WTC11 (cell line): ENCODE measurements at regions not wholly inside any gene's neighbourhood (a gene's known extent, or its start where the extent isn't known, plus 50 kb on each side); places are given as distances from the start of the nearest gene placed in this dataset.

Source experiments
- ATAC-seq: fragments of 200-7000 bp; cut with Tn5 transposase; 2 replicates; pipeline ENCODE4 v1.10.0; 2021; ENCODE audit warnings: mild to moderate bottlenecking, moderate library complexity
- CTCF ChIA-PET: fragments of 300-600 bp; sonication (Branson Sonifier 250); formaldehyde crosslinking; loops from one replicate; lab custom pipeline; 2021; ENCODE audit warnings: antibody characterized with exemption; lab: Charles Lee
- POLR2A ChIA-PET: fragments of 350-600 bp; sonication (Branson Sonifier 250); formaldehyde crosslinking; loops from one replicate; lab custom pipeline; 2021; ENCODE audit warnings: antibody characterized with exemption; lab: Charles Lee
- DNase-seq: peaks from one replicate; pipeline ENCODE4 v3.0.0; 2021; ENCODE audit warnings: low spot score
- H3K27ac Mint-ChIP-seq: 2 replicates; pipeline ENCODE4 v1.8.0; 2021; ENCODE audit warnings: mixed read lengths
- H3K27me3 Mint-ChIP-seq: 2 replicates; pipeline ENCODE4 v1.8.0; 2021; ENCODE audit warnings: low read depth, mild to moderate bottlenecking, moderate library complexity, mixed read lengths
- H3K36me3 Mint-ChIP-seq: 2 replicates; pipeline ENCODE4 v1.8.0; 2021; ENCODE audit warnings: mixed read lengths
- H3K4me1 Mint-ChIP-seq: 2 replicates; pipeline ENCODE4 v1.8.0; 2022; ENCODE audit warnings: mixed read lengths
- H3K4me3 Mint-ChIP-seq: 2 replicates; pipeline ENCODE4 v1.8.0; 2021; ENCODE audit warnings: mild to moderate bottlenecking, moderate library complexity, mixed read lengths
- H3K9me3 Mint-ChIP-seq: 2 replicates; pipeline ENCODE4 v1.8.0; 2021; ENCODE audit warnings: mixed read lengths
- ATF1 ChIP-seq: sonication (generic); formaldehyde crosslinking; IDR thresholded peaks from 2 replicates; pipeline ENCODE4 v1.8.1; 2023; ENCODE audit warnings: mild to moderate bottlenecking, moderate library complexity, missing genetic modification reagents
- CBFB ChIP-seq: sonication (generic); formaldehyde crosslinking; IDR thresholded peaks from 2 replicates; pipeline ENCODE4 v1.8.1; 2022; ENCODE audit warnings: mild to moderate bottlenecking, low read depth, missing genetic modification reagents
- MYBL2 ChIP-seq: sonication (generic); formaldehyde crosslinking; IDR thresholded peaks from 2 replicates; pipeline ENCODE4 v1.8.1; 2023; ENCODE audit warnings: mild to moderate bottlenecking, moderate library complexity, missing genetic modification reagents
- OVOL2 ChIP-seq: fragments of 250-450 bp; sonication (Bioruptor Pico); IDR thresholded peaks from 2 replicates; pipeline ENCODE4 v1.9.0; 2021; ENCODE audit warnings: mild to moderate bottlenecking, borderline replicate concordance
- SMAD4 ChIP-seq: sonication (generic); formaldehyde crosslinking; IDR thresholded peaks from 2 replicates; pipeline ENCODE4 v1.8.0; 2022; ENCODE audit warnings: mild to moderate bottlenecking, missing genetic modification reagents
- TCF7 ChIP-seq: sonication (generic); formaldehyde crosslinking; IDR thresholded peaks from 2 replicates; pipeline ENCODE4 v1.8.0; 2022; ENCODE audit warnings: mild to moderate bottlenecking, low read depth, missing genetic modification reagents, moderate library complexity
- TEAD1 ChIP-seq: sonication (generic); formaldehyde crosslinking; IDR thresholded peaks from 2 replicates; pipeline ENCODE4 v1.8.0; 2022; ENCODE audit warnings: mild to moderate bottlenecking, missing genetic modification reagents
- TF ChIP-seq, protein P1 (sequence below): sonication (generic); formaldehyde crosslinking; IDR thresholded peaks from 2 replicates; pipeline ENCODE4 v1.8.0; 2022; ENCODE audit warnings: missing genetic modification reagents
- TF ChIP-seq, protein P2 (sequence below): sonication (generic); formaldehyde crosslinking; IDR thresholded peaks from 2 replicates; pipeline ENCODE4 v1.8.1; 2022; ENCODE audit warnings: low read depth, missing genetic modification reagents, borderline replicate concordance
- TF ChIP-seq, protein P3 (sequence below): sonication (generic); formaldehyde crosslinking; IDR thresholded peaks from 2 replicates; pipeline ENCODE4 v1.8.1; 2022; ENCODE audit warnings: missing genetic modification reagents, borderline replicate concordance
- TF ChIP-seq, protein P4 (sequence below): sonication (generic); formaldehyde crosslinking; IDR thresholded peaks from 2 replicates; pipeline ENCODE4 v1.8.1; 2022; ENCODE audit warnings: mild to moderate bottlenecking, missing genetic modification reagents, moderate library complexity, borderline replicate concordance
- TF ChIP-seq, protein P5 (sequence below): sonication (generic); formaldehyde crosslinking; IDR thresholded peaks from 2 replicates; pipeline ENCODE4 v1.8.0; 2022; ENCODE audit warnings: mild to moderate bottlenecking, missing genetic modification reagents
- TF ChIP-seq, protein P6 (sequence below): fragments of 250-450 bp; sonication (Bioruptor Pico); conservative IDR thresholded peaks from 2 replicates; pipeline ENCODE4 v1.9.0; 2021; ENCODE audit warnings: mild to moderate bottlenecking
- TF ChIP-seq, protein P7 (sequence below): fragments of 250-450 bp; sonication (Bioruptor Pico); IDR thresholded peaks from 2 replicates; pipeline ENCODE4 v1.9.0; 2021; ENCODE audit warnings: mild to moderate bottlenecking, borderline replicate concordance
- TF ChIP-seq, protein P8 (sequence below): sonication (generic); formaldehyde crosslinking; IDR thresholded peaks from 2 replicates; pipeline ENCODE4 v1.8.0; 2023; ENCODE audit warnings: mild to moderate bottlenecking, missing genetic modification reagents

DNA sequence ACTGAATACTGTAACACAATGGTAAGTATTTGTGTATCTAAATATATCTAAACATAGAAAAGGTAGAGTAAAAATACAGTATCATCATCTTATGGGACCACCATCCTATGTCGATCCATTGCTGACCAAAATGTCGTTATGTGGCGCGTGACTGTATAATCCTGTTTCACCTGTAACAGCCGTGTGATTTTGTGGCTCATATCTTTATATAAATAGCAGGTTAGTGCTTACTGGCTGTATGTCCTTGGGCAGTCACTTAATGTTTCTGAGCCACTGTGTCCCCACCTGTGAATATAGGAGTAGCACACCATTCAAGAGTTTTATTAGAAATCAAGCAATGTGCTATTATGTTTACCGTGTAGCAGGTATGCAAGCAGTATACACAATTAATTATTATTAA lies 226.2 kb upstream of the FAT1 start:
- no peak for TF ChIP-seq TCF7 (CRISPR knock-in tag)
- no peak for TF ChIP-seq SMAD4 (CRISPR knock-in tag)
- TF ChIP-seq, protein P1, sequence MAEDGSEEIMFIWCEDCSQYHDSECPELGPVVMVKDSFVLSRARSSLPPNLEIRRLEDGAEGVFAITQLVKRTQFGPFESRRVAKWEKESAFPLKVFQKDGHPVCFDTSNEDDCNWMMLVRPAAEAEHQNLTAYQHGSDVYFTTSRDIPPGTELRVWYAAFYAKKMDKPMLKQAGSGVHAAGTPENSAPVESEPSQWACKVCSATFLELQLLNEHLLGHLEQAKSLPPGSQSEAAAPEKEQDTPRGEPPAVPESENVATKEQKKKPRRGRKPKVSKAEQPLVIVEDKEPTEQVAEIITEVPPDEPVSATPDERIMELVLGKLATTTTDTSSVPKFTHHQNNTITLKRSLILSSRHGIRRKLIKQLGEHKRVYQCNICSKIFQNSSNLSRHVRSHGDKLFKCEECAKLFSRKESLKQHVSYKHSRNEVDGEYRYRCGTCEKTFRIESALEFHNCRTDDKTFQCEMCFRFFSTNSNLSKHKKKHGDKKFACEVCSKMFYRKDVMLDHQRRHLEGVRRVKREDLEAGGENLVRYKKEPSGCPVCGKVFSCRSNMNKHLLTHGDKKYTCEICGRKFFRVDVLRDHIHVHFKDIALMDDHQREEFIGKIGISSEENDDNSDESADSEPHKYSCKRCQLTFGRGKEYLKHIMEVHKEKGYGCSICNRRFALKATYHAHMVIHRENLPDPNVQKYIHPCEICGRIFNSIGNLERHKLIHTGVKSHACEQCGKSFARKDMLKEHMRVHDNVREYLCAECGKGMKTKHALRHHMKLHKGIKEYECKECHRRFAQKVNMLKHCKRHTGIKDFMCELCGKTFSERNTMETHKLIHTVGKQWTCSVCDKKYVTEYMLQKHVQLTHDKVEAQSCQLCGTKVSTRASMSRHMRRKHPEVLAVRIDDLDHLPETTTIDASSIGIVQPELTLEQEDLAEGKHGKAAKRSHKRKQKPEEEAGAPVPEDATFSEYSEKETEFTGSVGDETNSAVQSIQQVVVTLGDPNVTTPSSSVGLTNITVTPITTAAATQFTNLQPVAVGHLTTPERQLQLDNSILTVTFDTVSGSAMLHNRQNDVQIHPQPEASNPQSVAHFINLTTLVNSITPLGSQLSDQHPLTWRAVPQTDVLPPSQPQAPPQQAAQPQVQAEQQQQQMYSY: no peak
- no peak for TF ChIP-seq CBFB (CRISPR knock-in tag)
- TF ChIP-seq OVOL2 (CRISPR knock-in tag): no peak
- TF ChIP-seq, protein P2, sequence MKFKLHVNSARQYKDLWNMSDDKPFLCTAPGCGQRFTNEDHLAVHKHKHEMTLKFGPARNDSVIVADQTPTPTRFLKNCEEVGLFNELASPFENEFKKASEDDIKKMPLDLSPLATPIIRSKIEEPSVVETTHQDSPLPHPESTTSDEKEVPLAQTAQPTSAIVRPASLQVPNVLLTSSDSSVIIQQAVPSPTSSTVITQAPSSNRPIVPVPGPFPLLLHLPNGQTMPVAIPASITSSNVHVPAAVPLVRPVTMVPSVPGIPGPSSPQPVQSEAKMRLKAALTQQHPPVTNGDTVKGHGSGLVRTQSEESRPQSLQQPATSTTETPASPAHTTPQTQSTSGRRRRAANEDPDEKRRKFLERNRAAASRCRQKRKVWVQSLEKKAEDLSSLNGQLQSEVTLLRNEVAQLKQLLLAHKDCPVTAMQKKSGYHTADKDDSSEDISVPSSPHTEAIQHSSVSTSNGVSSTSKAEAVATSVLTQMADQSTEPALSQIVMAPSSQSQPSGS (CRISPR knock-in tag): no peak
- TF ChIP-seq, protein P3, sequence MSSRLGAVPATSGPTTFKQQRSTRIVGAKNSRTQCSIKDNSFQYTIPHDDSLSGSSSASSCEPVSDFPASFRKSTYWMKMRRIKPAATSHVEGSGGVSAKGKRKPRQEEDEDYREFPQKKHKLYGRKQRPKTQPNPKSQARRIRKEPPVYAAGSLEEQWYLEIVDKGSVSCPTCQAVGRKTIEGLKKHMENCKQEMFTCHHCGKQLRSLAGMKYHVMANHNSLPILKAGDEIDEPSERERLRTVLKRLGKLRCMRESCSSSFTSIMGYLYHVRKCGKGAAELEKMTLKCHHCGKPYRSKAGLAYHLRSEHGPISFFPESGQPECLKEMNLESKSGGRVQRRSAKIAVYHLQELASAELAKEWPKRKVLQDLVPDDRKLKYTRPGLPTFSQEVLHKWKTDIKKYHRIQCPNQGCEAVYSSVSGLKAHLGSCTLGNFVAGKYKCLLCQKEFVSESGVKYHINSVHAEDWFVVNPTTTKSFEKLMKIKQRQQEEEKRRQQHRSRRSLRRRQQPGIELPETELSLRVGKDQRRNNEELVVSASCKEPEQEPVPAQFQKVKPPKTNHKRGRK (CRISPR knock-in tag): no peak
- ATAC-seq (no peak), DNase-seq (no peak)
- Mint-ChIP-seq H3K36me3 (no peaks in the 10 kb centered on the region), H3K4me1 (peaks cover 37% of the 10 kb centered on the region), H3K9me3 (no peaks in the 10 kb centered on the region), H3K27me3 (no peaks in the 10 kb centered on the region; the same call in 1 of the 2 replicates), H3K27ac (no peak overlapping the region), H3K4me3 (no peak overlapping the region)
- POLR2A ChIA-PET: no interaction called here
- CTCF ChIA-PET: interaction anchor here (0.9 to 1.2 kb wide), 2 partner anchors 128 to 430 kb away, joined by 3 to 4 read pairs; no protein-coding TSS in a partner anchor

DNA sequence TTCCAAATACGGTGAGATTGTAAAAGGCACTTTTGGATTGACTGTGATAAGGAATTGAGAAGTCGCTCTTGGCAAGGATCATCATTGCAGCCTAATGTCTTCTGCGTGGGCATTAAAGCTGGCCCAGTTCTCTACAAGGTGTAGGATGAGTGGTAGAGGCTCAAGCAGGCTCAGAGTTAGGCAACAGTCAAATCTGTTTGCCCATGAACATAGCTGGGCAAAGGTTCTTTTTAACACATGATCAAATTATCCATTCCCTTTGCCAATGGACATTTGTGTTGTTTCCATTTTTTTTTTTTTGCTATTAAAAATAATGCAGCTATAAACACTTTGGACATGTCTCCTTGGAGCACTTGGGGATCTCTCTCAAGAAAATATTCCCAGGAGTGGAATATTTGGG lies 229.1 kb upstream of the FAT1 start:
- H3K9me3 Mint-ChIP-seq: no peaks in the 10 kb centered on the region
- H3K4me3 Mint-ChIP-seq: no peak overlapping the region
- POLR2A ChIA-PET: no interaction called here
- H3K27me3 Mint-ChIP-seq: no peaks in the 10 kb centered on the region; the same call in 1 of the 2 replicates
- no peaks in the 10 kb centered on the region for H3K36me3 Mint-ChIP-seq
- ATAC-seq: no peak
- H3K4me1 Mint-ChIP-seq: peaks cover 19% of the 10 kb centered on the region
- no peak overlapping the region for H3K27ac Mint-ChIP-seq
- no peak for DNase-seq
- CTCF ChIA-PET: no interaction called here
- TF ChIP-seq, protein P4, sequence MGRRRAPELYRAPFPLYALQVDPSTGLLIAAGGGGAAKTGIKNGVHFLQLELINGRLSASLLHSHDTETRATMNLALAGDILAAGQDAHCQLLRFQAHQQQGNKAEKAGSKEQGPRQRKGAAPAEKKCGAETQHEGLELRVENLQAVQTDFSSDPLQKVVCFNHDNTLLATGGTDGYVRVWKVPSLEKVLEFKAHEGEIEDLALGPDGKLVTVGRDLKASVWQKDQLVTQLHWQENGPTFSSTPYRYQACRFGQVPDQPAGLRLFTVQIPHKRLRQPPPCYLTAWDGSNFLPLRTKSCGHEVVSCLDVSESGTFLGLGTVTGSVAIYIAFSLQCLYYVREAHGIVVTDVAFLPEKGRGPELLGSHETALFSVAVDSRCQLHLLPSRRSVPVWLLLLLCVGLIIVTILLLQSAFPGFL: no peak
- TF ChIP-seq, protein P5, sequence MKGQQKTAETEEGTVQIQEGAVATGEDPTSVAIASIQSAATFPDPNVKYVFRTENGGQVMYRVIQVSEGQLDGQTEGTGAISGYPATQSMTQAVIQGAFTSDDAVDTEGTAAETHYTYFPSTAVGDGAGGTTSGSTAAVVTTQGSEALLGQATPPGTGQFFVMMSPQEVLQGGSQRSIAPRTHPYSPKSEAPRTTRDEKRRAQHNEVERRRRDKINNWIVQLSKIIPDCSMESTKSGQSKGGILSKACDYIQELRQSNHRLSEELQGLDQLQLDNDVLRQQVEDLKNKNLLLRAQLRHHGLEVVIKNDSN (CRISPR knock-in tag): no peak
- TF ChIP-seq, protein P6, sequence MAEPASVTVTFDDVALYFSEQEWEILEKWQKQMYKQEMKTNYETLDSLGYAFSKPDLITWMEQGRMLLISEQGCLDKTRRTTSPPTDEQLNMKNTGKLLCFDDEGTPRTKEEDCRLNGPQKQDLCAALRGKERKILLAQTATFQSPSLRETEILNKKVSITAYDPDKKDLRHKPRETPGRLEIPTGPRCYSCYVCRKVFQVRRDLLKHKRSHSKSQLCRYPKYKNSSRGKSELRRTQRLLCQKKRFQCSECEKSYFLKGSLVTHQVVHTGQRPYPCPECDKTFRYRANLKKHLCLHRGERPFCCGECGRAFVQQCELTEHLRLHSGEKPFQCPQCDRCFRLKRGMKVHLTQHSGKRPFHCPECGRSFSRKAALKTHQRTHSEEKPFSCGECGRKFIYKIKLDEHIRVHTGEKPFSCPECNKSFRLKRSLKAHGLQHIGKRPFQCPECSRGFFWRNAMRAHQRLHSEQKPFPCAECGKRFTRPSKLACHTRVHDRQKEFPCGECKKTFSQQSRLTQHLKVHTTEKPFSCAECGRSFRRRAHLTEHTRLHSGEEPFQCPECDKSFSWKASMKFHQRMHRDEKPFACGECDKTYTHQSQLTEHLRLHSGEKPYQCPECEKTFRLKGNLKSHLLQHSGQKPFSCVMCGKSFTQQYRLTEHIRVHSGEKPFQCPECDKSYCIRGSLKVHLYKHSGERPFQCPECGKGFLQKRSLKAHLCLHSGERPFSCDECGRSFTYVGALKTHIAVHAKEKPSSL (CRISPR knock-in tag): no peak
- no peak for TF ChIP-seq TEAD1 (CRISPR knock-in tag)
- TF ChIP-seq MYBL2 (CRISPR knock-in tag): no peak
- TF ChIP-seq ATF1 (CRISPR knock-in tag): no peak
- no peak for TF ChIP-seq TCF7 (CRISPR knock-in tag)
- TF ChIP-seq, protein P7, sequence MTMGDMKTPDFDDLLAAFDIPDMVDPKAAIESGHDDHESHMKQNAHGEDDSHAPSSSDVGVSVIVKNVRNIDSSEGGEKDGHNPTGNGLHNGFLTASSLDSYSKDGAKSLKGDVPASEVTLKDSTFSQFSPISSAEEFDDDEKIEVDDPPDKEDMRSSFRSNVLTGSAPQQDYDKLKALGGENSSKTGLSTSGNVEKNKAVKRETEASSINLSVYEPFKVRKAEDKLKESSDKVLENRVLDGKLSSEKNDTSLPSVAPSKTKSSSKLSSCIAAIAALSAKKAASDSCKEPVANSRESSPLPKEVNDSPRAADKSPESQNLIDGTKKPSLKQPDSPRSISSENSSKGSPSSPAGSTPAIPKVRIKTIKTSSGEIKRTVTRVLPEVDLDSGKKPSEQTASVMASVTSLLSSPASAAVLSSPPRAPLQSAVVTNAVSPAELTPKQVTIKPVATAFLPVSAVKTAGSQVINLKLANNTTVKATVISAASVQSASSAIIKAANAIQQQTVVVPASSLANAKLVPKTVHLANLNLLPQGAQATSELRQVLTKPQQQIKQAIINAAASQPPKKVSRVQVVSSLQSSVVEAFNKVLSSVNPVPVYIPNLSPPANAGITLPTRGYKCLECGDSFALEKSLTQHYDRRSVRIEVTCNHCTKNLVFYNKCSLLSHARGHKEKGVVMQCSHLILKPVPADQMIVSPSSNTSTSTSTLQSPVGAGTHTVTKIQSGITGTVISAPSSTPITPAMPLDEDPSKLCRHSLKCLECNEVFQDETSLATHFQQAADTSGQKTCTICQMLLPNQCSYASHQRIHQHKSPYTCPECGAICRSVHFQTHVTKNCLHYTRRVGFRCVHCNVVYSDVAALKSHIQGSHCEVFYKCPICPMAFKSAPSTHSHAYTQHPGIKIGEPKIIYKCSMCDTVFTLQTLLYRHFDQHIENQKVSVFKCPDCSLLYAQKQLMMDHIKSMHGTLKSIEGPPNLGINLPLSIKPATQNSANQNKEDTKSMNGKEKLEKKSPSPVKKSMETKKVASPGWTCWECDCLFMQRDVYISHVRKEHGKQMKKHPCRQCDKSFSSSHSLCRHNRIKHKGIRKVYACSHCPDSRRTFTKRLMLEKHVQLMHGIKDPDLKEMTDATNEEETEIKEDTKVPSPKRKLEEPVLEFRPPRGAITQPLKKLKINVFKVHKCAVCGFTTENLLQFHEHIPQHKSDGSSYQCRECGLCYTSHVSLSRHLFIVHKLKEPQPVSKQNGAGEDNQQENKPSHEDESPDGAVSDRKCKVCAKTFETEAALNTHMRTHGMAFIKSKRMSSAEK: no peak
- TF ChIP-seq, protein P8, sequence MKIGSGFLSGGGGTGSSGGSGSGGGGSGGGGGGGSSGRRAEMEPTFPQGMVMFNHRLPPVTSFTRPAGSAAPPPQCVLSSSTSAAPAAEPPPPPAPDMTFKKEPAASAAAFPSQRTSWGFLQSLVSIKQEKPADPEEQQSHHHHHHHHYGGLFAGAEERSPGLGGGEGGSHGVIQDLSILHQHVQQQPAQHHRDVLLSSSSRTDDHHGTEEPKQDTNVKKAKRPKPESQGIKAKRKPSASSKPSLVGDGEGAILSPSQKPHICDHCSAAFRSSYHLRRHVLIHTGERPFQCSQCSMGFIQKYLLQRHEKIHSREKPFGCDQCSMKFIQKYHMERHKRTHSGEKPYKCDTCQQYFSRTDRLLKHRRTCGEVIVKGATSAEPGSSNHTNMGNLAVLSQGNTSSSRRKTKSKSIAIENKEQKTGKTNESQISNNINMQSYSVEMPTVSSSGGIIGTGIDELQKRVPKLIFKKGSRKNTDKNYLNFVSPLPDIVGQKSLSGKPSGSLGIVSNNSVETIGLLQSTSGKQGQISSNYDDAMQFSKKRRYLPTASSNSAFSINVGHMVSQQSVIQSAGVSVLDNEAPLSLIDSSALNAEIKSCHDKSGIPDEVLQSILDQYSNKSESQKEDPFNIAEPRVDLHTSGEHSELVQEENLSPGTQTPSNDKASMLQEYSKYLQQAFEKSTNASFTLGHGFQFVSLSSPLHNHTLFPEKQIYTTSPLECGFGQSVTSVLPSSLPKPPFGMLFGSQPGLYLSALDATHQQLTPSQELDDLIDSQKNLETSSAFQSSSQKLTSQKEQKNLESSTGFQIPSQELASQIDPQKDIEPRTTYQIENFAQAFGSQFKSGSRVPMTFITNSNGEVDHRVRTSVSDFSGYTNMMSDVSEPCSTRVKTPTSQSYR (CRISPR knock-in tag): no peak
